ENCODE measurements at regions not wholly inside any gene's neighbourhood (a gene's known extent, or its start where the extent isn't known, plus 50 kb on each side); places are given as distances from the start of the nearest gene placed in this dataset.

- Histone ChIP-seq H4K91ac (ENCODE audit: insufficient read length, low read depth, low read length) (no peak overlapping the region), H2AFZ (ENCODE audit: low read length) (no peak overlapping the region), H3K23me2 (ENCODE audit: insufficient read length, low read depth, low read length, poor library complexity, severe bottlenecking) (no peaks in the 10 kb centered on the region), H3K79me2 (ENCODE audit: insufficient read depth, low read length) (no peaks in the 10 kb centered on the region), H3K27ac (ENCODE audit: insufficient read length, low read depth, low read length) (no peak overlapping the region), H3K18ac (ENCODE audit: insufficient read length, low read depth, low read length) (no peak overlapping the region), H2BK120ac (ENCODE audit: low read depth, low read length, poor library complexity, severe bottlenecking) (no peak overlapping the region), H3K4ac (ENCODE audit: low read depth, low read length) (no peak overlapping the region), H2AK5ac (ENCODE audit: insufficient read length, low read length) (no peak overlapping the region), H3K27me3 (ENCODE audit: insufficient read depth, low read length) (no peaks in the 10 kb centered on the region), H3K4me2 (ENCODE audit: insufficient read depth, insufficient read length, low read length) (no peak overlapping the region), H3T11ph (ENCODE audit: low read length) (no peak overlapping the region), H3K56ac (ENCODE audit: insufficient read length, low read depth, low read length) (no peak overlapping the region), H2BK12ac (ENCODE audit: insufficient read length, low read depth, low read length) (no peak overlapping the region), H2BK20ac (ENCODE audit: low read depth, low read length, poor library complexity, severe bottlenecking) (no peak overlapping the region), H3K4me1 (ENCODE audit: insufficient read depth, low read length) (no peaks in the 10 kb centered on the region), H4K8ac (replicated peaks; ENCODE audit: insufficient read length, low read depth, low read length) (no peak overlapping the region), H2BK15ac (ENCODE audit: low read depth, low read length) (no peak overlapping the region), H4K5ac (ENCODE audit: insufficient read length, low read depth, low read length) (no peak overlapping the region), H3K9me3 (ENCODE audit: control insufficient read depth, low read depth, low read length) (no peaks in the 10 kb centered on the region), H3K9ac (ENCODE audit: extremely low read depth, insufficient read length, low read length) (no peak overlapping the region), H2BK5ac (ENCODE audit: insufficient read length, low read length) (no peak overlapping the region), H3K79me1 (ENCODE audit: insufficient read depth, low read depth, low read length, poor library complexity, severe bottlenecking) (no peaks in the 10 kb centered on the region), H4K20me1 (ENCODE audit: control insufficient read depth, insufficient read depth, insufficient read length) (no peaks in the 10 kb centered on the region), H3K23ac (ENCODE audit: insufficient read length, low read depth, low read length) (no peak overlapping the region), H3K14ac (ENCODE audit: insufficient read depth, low read length) (no peak overlapping the region)
- TF ChIP-seq CTCF (conservative IDR thresholded peaks at IDR 0.05) = no peak
- Mint-ChIP-seq H3K36me3 (ENCODE audit: insufficient read depth in 1 of 3, low read depth in 3 of 3) (no peaks in the 10 kb centered on the region; a peak in 1 of 7 replicates), H3K27me3 (ENCODE audit: low read depth) (no peaks in the 10 kb centered on the region; the same call in 1 of the 2 replicates), H3K4me3 (no peak overlapping the region), H3K9me3 (peaks cover 9 to 57% of the 10 kb centered on the region in 2 experiments), H3K4me1 (peaks cover 5 to 8% of the 10 kb centered on the region in 2 experiments), H3K27ac (no peak overlapping the region)
- no CpG with 5 or more reads among the region's 2 CpGs for WGBS (ENCODE audit: extremely low coverage, insufficient read length, low lambda C conversion rate)
- no peak for DNase-seq
Observed at GRCh38 chrX:138877746-138878145, 166.2 kb upstream of the FGF13 start.
